IPS-15b (cell line): ENCODE measurements at regions not wholly inside any gene's neighbourhood (a gene's known extent, or its start where the extent isn't known, plus 50 kb on each side); places are given as distances from the start of the nearest gene placed in this dataset.

Experiments used
- H3K27me3 ChIP-seq: one replicate; pipeline ENCODE4 v1.6.1; 2013; ENCODE audit warnings: low read length; ENCODE audit not compliant: control insufficient read depth, insufficient read depth
- H3K36me3 ChIP-seq: one replicate; pipeline ENCODE4 v1.6.1; 2013; ENCODE audit warnings: low read length; ENCODE audit not compliant: control insufficient read depth, insufficient read depth
- H3K4me1 ChIP-seq: one replicate; pipeline ENCODE4 v1.6.1; 2013; ENCODE audit warnings: mild to moderate bottlenecking, low read length; ENCODE audit not compliant: control insufficient read depth, insufficient read depth
- H3K4me3 ChIP-seq: one replicate; pipeline ENCODE4 v1.5.1; 2013; ENCODE audit warnings: low read depth, low read length
- H3K9ac ChIP-seq: one replicate; pipeline ENCODE4 v1.6.1; 2013; ENCODE audit warnings: low read depth, mild to moderate bottlenecking, low read length
- H3K9me3 ChIP-seq: one replicate; pipeline ENCODE4 v1.6.1; 2013; ENCODE audit warnings: mild to moderate bottlenecking, low read length; ENCODE audit not compliant: control insufficient read depth, insufficient read depth

- H3K36me3 ChIP-seq = no peaks in the 10 kb centered on the region
Measured at GRCh38 chr2:239811111-239811781, 213.9 kb downstream of the NDUFA10 start.

GRCh38 chr2:239809391-239809790, 215.8 kb downstream of the NDUFA10 start:
- H3K9me3 ChIP-seq = no peaks in the 10 kb centered on the region
- no peaks in the 10 kb centered on the region for H3K36me3 ChIP-seq
- no peak overlapping the region for H3K4me3 ChIP-seq
- H3K9ac ChIP-seq = no peak overlapping the region
- no peaks in the 10 kb centered on the region for H3K27me3 ChIP-seq
- no peaks in the 10 kb centered on the region for H3K4me1 ChIP-seq

More at GRCh38 chr2:239811111-239811781, 213.9 kb downstream of the NDUFA10 start:
- no peaks in the 10 kb centered on the region for H3K27me3 ChIP-seq
- no peak overlapping the region for H3K9ac ChIP-seq
- H3K4me1 ChIP-seq = no peaks in the 10 kb centered on the region
- no peaks in the 10 kb centered on the region for H3K9me3 ChIP-seq
- H3K4me3 ChIP-seq = no peak overlapping the region

- H3K4me3 ChIP-seq = no peak overlapping the region
- no peak overlapping the region for H3K9ac ChIP-seq
- no peaks in the 10 kb centered on the region for H3K36me3 ChIP-seq
- H3K4me1 ChIP-seq = no peaks in the 10 kb centered on the region
- H3K27me3 ChIP-seq = no peaks in the 10 kb centered on the region
- H3K9me3 ChIP-seq = no peaks in the 10 kb centered on the region
Measured at GRCh38 chr2:239807568-239807967, 217.6 kb downstream of the NDUFA10 start.

- H3K9me3 ChIP-seq = no peaks in the 10 kb centered on the region
Measured at GRCh38 chr2:239806758-239807434, 218.2 kb downstream of the NDUFA10 start.

GRCh38 chr2:239806276-239806675, 218.9 kb downstream of the NDUFA10 start:
- Histone ChIP-seq H3K4me3 (no peak overlapping the region), H3K36me3 (no peaks in the 10 kb centered on the region), H3K27me3 (no peaks in the 10 kb centered on the region), H3K9ac (no peak overlapping the region), H3K4me1 (no peaks in the 10 kb centered on the region), H3K9me3 (no peaks in the 10 kb centered on the region)

More at GRCh38 chr2:239806758-239807434, 218.2 kb downstream of the NDUFA10 start:
- H3K4me3 ChIP-seq = no peak overlapping the region
- H3K9ac ChIP-seq = no peak overlapping the region
- H3K27me3 ChIP-seq = no peaks in the 10 kb centered on the region
- H3K4me1 ChIP-seq = no peaks in the 10 kb centered on the region
- H3K36me3 ChIP-seq = no peaks in the 10 kb centered on the region

- no peaks in the 10 kb centered on the region for H3K36me3 ChIP-seq
- no peaks in the 10 kb centered on the region for H3K9me3 ChIP-seq
- H3K4me1 ChIP-seq = no peaks in the 10 kb centered on the region
- H3K27me3 ChIP-seq = no peaks in the 10 kb centered on the region
- H3K4me3 ChIP-seq = no peak overlapping the region
- H3K9ac ChIP-seq = no peak overlapping the region
Measured at GRCh38 chr2:239805414-239805813, 219.7 kb downstream of the NDUFA10 start.

GRCh38 chr2:239805043-239805329, 220.2 kb downstream of the NDUFA10 start:
- no peaks in the 10 kb centered on the region for H3K27me3 ChIP-seq
- no peaks in the 10 kb centered on the region for H3K9me3 ChIP-seq
- H3K36me3 ChIP-seq = no peaks in the 10 kb centered on the region
- H3K9ac ChIP-seq = no peak overlapping the region
- no peak overlapping the region for H3K4me3 ChIP-seq
- no peaks in the 10 kb centered on the region for H3K4me1 ChIP-seq

- Histone ChIP-seq H3K9me3 (no peaks in the 10 kb centered on the region), H3K36me3 (no peaks in the 10 kb centered on the region), H3K4me3 (no peak overlapping the region), H3K9ac (no peak overlapping the region), H3K27me3 (no peaks in the 10 kb centered on the region), H3K4me1 (no peaks in the 10 kb centered on the region)
Measured at GRCh38 chr2:239804161-239805042, 220.7 kb downstream of the NDUFA10 start.

GRCh38 chr2:239803766-239804115, 221.4 kb downstream of the NDUFA10 start:
- Histone ChIP-seq H3K36me3 (no peaks in the 10 kb centered on the region), H3K9ac (no peak overlapping the region), H3K9me3 (no peaks in the 10 kb centered on the region), H3K27me3 (no peaks in the 10 kb centered on the region), H3K4me3 (no peak overlapping the region), H3K4me1 (no peaks in the 10 kb centered on the region)

- Histone ChIP-seq H3K9me3 (no peaks in the 10 kb centered on the region), H3K36me3 (no peaks in the 10 kb centered on the region), H3K4me1 (no peaks in the 10 kb centered on the region), H3K4me3 (no peak overlapping the region), H3K27me3 (no peaks in the 10 kb centered on the region), H3K9ac (no peak overlapping the region)
Measured at GRCh38 chr2:239803102-239803765, 221.9 kb downstream of the NDUFA10 start.

- H3K9ac ChIP-seq = no peak overlapping the region
- H3K4me3 ChIP-seq = no peak overlapping the region
- no peaks in the 10 kb centered on the region for H3K4me1 ChIP-seq
- H3K9me3 ChIP-seq = no peaks in the 10 kb centered on the region
- no peaks in the 10 kb centered on the region for H3K36me3 ChIP-seq
- H3K27me3 ChIP-seq = no peaks in the 10 kb centered on the region
Measured at GRCh38 chr2:239802185-239802649, 222.9 kb downstream of the NDUFA10 start.
